HFF-Myc (cell line): ENCODE measurements at regions not wholly inside any gene's neighbourhood (a gene's known extent, or its start where the extent isn't known, plus 50 kb on each side); places are given as distances from the start of the nearest gene placed in this dataset.
"Not testable (repeated sequence)": the region's sequence is repeated elsewhere in the genome, so short reads cannot be mapped to it uniquely, and the experiment has no call there.

Experiments used
- DNase-seq: peaks from one replicate; pipeline ENCODE4 v3.0.0-alpha.2; 2011; ENCODE audit warnings: low read depth; ENCODE audit errors: extremely low read depth
- H3K4me3 ChIP-seq: replicated peaks from 2 replicates; pipeline ENCODE4 v1.5.1; 2011; ENCODE audit warnings: low read depth, mild to moderate bottlenecking, control low read depth, low read length
- TF ChIP-seq, protein P1 (sequence below): IDR thresholded peaks from 2 replicates; pipeline ENCODE4 v1.5.1; 2012; ENCODE audit warnings: mild to moderate bottlenecking, low read depth, low read length, control low read depth; ENCODE audit errors: missing control alignments

- TF ChIP-seq, protein P1, sequence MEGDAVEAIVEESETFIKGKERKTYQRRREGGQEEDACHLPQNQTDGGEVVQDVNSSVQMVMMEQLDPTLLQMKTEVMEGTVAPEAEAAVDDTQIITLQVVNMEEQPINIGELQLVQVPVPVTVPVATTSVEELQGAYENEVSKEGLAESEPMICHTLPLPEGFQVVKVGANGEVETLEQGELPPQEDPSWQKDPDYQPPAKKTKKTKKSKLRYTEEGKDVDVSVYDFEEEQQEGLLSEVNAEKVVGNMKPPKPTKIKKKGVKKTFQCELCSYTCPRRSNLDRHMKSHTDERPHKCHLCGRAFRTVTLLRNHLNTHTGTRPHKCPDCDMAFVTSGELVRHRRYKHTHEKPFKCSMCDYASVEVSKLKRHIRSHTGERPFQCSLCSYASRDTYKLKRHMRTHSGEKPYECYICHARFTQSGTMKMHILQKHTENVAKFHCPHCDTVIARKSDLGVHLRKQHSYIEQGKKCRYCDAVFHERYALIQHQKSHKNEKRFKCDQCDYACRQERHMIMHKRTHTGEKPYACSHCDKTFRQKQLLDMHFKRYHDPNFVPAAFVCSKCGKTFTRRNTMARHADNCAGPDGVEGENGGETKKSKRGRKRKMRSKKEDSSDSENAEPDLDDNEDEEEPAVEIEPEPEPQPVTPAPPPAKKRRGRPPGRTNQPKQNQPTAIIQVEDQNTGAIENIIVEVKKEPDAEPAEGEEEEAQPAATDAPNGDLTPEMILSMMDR: no peak
- DNase-seq: no peak
- no peak overlapping the region for H3K4me3 ChIP-seq
Measured at GRCh38 chr16:48676836-48677235, 66.9 kb upstream of the N4BP1 start.

- DNase-seq, H3K4me3 ChIP-seq: not testable (repeated sequence)
Measured at GRCh38 chr16:48668184-48668583, 58.2 kb upstream of the N4BP1 start.

DNA sequence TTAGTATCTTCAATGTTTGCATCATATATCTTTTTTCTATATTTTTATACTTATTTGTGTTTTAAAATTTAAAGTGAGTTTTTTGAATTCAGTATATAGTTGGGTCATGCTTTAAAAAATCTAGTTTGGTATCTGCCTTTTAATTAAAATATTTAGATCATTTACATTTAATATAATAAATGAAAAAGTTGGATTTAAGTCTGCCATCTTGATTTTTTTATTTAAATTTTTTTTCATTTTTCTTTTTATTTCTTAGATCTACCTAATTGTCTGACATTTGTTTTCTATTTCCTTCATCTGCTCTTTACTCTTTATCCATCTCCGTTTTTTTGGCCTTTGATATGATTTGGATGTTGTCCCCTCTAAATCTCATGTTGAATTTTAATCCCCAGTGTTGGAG, 50.0 kb upstream of the N4BP1 start:
- H3K4me3 ChIP-seq: no peak overlapping the region
- no peak for DNase-seq
- TF ChIP-seq, protein P1: no peak
